Neural cell (in vitro differentiated cells): ENCODE measurements at regions not wholly inside any gene's neighbourhood (a gene's known extent, or its start where the extent isn't known, plus 50 kb on each side); places are given as distances from the start of the nearest gene placed in this dataset.

ENCODE experiments used
- H2AFZ ChIP-seq: fragments of 200-600, 300-800 bp; sonication (generic), shearing (Covaris generic); 2 replicates; pipeline ENCODE4 v1.6.0; 2014; ENCODE audit warnings: low read depth, mild to moderate bottlenecking, antibody characterized with exemption, low read length, moderate library complexity
- H3F3A ChIP-seq: fragments of 200-600 bp; shearing (Covaris generic); 2 replicates; pipeline ENCODE4 v1.6.1; 2016; ENCODE audit warnings: mild to moderate bottlenecking, moderate library complexity, mixed read lengths, antibody characterized with exemption, low read length; ENCODE audit not compliant: insufficient read depth, poor library complexity, severe bottlenecking
- H3K27ac ChIP-seq: fragments of 200-600, 300-800 bp; sonication (generic), shearing (Covaris generic); 2 replicates; pipeline ENCODE4 v1.5.1; 2014; ENCODE audit warnings: mild to moderate bottlenecking, low read length, moderate library complexity
- H3K27me3 ChIP-seq: fragments of 300-800, 200-600 bp; sonication (generic), shearing (Covaris generic); 2 replicates; pipeline ENCODE4 v1.6.0; 2014; ENCODE audit warnings: mild to moderate bottlenecking, low read depth, low read length, moderate library complexity; ENCODE audit not compliant: insufficient read depth
- H3K36me3 ChIP-seq: fragments of 300-800, 200-600 bp; sonication (generic), shearing (Covaris generic); 2 replicates; pipeline ENCODE4 v1.5.1; 2014; ENCODE audit warnings: mild to moderate bottlenecking, antibody characterized with exemption, low read length, moderate library complexity; ENCODE audit not compliant: insufficient read depth
- H3K4me2 ChIP-seq: fragments of 300-800, 200-600 bp; sonication (generic), shearing (Covaris generic); 2 replicates; pipeline ENCODE4 v1.6.0; 2014; ENCODE audit warnings: mild to moderate bottlenecking, low read length
- H3K4me3 ChIP-seq: fragments of 300-800, 200-600 bp; sonication (generic), shearing (Covaris generic); 2 replicates; pipeline ENCODE4 v1.5.1; 2014; ENCODE audit warnings: mild to moderate bottlenecking, low read length, moderate library complexity
- H3K79me2 ChIP-seq: fragments of 200-600 bp; shearing (Covaris generic); replicated peaks from 2 replicates; pipeline ENCODE4 v1.6.0; 2014; ENCODE audit warnings: mild to moderate bottlenecking, low read length, moderate library complexity; ENCODE audit not compliant: insufficient read depth
- H3K9ac ChIP-seq: fragments of 300-800, 200-600 bp; sonication (generic), shearing (Covaris generic); 2 replicates; pipeline ENCODE4 v1.6.1; 2016; ENCODE audit warnings: mild to moderate bottlenecking, low read length, mixed read lengths
- H3K9me2 ChIP-seq: fragments of 200-600 bp; shearing (Covaris generic); 2 replicates; pipeline ENCODE4 v1.6.1; 2016; ENCODE audit warnings: mild to moderate bottlenecking, low read length, mixed read lengths; ENCODE audit not compliant: insufficient read depth
- H3K9me3 ChIP-seq: fragments of 200-600, 300-800 bp; sonication (generic), shearing (Covaris generic); 2 replicates; pipeline ENCODE4 v1.6.1; 2016; ENCODE audit warnings: mild to moderate bottlenecking, mixed run types, low read length, moderate library complexity, mixed read lengths
- H4K20me1 ChIP-seq: fragments of 200-600 bp; shearing (Covaris generic); 2 replicates; pipeline ENCODE4 v1.6.1; 2016; ENCODE audit warnings: mild to moderate bottlenecking, mixed run types; ENCODE audit not compliant: insufficient read depth
- EP300 ChIP-seq: fragments of 450-650 bp; conservative IDR thresholded peaks from 2 replicates; pipeline ENCODE4 v1.6.1; 2014; ENCODE audit warnings: antibody characterized with exemption, mild to moderate bottlenecking, moderate library complexity; ENCODE audit not compliant: poor library complexity, severe bottlenecking
- EZH2 ChIP-seq: fragments of 200-600, 300-800 bp; shearing (Covaris generic), sonication (generic); IDR thresholded peaks from 2 replicates; pipeline ENCODE4 v1.6.1; 2014; ENCODE audit warnings: antibody characterized with exemption, low read length, borderline replicate concordance, mild to moderate bottlenecking; ENCODE audit not compliant: insufficient read depth, poor library complexity, severe bottlenecking
- MXI1 ChIP-seq: fragments of 450-650 bp; conservative IDR thresholded peaks from 2 replicates; pipeline ENCODE4 v1.6.1; 2014; ENCODE audit warnings: antibody characterized with exemption, mild to moderate bottlenecking; ENCODE audit not compliant: poor library complexity, severe bottlenecking
- POLR2AphosphoS5 ChIP-seq: IDR thresholded peaks from 2 replicates; pipeline ENCODE4 v1.6.1; 2012
- RAD21 ChIP-seq: fragments of 450-650 bp; conservative IDR thresholded peaks from 2 replicates; pipeline ENCODE4 v1.6.1; 2014; ENCODE audit warnings: antibody characterized with exemption, mild to moderate bottlenecking, moderate library complexity
- SMC3 ChIP-seq: fragments of 450-650 bp; conservative IDR thresholded peaks from 2 replicates; pipeline ENCODE4 v1.6.1; 2014; ENCODE audit warnings: antibody characterized with exemption, mild to moderate bottlenecking, moderate library complexity; ENCODE audit not compliant: poor library complexity
- TAF1 ChIP-seq: IDR thresholded peaks from 2 replicates; pipeline ENCODE4 v1.6.1; 2012; ENCODE audit warnings: low read depth
- TF ChIP-seq, protein P1 (sequence below): fragments of 450-650 bp; IDR thresholded peaks from 2 replicates; pipeline ENCODE4 v1.5.1; 2014; ENCODE audit warnings: antibody characterized with exemption, mild to moderate bottlenecking, moderate library complexity; ENCODE audit not compliant: poor library complexity, severe bottlenecking
- TF ChIP-seq, protein P2 (sequence below): IDR thresholded peaks from 2 replicates; pipeline ENCODE4 v1.6.1; 2012; ENCODE audit warnings: borderline replicate concordance

DNA sequence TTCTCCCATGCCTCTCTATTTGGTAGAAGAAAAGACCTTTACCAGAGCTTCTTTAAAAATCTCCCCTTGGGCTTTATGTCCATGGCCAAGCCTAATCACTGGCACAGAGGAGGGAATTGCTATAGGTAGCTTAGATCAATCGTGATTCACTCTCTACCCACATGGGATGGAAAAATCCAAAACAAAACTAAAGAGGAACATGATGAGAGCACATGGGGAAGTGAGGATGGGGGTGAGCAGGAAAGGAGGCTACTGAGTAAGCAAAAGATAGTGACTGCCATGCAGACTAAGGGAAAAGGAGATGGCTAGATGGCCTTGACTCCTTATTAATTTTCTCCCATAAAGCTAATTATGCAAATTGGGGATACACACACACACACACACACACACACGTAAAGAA lies 201.2 kb downstream of the HS3ST3A1 start:
- Histone ChIP-seq H3K36me3 (no peaks in the 10 kb centered on the region), H3K27me3 (no peaks in the 10 kb centered on the region)
- no peak for TF ChIP-seq MXI1
- no peak for TF ChIP-seq TAF1
- no peak for TF ChIP-seq EP300
- no peak for TF ChIP-seq POLR2AphosphoS5
- TF ChIP-seq EZH2: no peak
- TF ChIP-seq, protein P1, sequence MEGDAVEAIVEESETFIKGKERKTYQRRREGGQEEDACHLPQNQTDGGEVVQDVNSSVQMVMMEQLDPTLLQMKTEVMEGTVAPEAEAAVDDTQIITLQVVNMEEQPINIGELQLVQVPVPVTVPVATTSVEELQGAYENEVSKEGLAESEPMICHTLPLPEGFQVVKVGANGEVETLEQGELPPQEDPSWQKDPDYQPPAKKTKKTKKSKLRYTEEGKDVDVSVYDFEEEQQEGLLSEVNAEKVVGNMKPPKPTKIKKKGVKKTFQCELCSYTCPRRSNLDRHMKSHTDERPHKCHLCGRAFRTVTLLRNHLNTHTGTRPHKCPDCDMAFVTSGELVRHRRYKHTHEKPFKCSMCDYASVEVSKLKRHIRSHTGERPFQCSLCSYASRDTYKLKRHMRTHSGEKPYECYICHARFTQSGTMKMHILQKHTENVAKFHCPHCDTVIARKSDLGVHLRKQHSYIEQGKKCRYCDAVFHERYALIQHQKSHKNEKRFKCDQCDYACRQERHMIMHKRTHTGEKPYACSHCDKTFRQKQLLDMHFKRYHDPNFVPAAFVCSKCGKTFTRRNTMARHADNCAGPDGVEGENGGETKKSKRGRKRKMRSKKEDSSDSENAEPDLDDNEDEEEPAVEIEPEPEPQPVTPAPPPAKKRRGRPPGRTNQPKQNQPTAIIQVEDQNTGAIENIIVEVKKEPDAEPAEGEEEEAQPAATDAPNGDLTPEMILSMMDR: no peak
- TF ChIP-seq RAD21: no peak
- TF ChIP-seq, protein P2, sequence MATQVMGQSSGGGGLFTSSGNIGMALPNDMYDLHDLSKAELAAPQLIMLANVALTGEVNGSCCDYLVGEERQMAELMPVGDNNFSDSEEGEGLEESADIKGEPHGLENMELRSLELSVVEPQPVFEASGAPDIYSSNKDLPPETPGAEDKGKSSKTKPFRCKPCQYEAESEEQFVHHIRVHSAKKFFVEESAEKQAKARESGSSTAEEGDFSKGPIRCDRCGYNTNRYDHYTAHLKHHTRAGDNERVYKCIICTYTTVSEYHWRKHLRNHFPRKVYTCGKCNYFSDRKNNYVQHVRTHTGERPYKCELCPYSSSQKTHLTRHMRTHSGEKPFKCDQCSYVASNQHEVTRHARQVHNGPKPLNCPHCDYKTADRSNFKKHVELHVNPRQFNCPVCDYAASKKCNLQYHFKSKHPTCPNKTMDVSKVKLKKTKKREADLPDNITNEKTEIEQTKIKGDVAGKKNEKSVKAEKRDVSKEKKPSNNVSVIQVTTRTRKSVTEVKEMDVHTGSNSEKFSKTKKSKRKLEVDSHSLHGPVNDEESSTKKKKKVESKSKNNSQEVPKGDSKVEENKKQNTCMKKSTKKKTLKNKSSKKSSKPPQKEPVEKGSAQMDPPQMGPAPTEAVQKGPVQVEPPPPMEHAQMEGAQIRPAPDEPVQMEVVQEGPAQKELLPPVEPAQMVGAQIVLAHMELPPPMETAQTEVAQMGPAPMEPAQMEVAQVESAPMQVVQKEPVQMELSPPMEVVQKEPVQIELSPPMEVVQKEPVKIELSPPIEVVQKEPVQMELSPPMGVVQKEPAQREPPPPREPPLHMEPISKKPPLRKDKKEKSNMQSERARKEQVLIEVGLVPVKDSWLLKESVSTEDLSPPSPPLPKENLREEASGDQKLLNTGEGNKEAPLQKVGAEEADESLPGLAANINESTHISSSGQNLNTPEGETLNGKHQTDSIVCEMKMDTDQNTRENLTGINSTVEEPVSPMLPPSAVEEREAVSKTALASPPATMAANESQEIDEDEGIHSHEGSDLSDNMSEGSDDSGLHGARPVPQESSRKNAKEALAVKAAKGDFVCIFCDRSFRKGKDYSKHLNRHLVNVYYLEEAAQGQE: no peak
- TF ChIP-seq SMC3: no peak

DNA sequence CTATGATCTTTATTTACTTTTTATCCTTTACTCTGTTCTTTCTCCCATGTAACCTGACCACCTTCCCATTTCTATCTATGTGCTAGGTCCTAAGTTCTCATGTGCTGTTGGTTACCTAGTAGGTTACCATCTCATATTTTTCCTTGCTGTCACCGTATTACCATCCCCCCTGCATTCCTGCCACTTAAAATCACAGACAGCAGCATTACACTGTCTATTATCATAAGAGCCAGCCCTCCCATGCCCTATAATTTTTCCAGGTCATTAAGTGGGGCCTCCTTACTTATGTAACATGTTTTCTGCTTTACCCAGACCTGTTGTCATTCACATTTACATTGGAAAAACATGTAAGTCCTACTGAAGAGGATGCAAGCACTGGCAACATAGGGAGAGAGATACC lies 202.9 kb downstream of the HS3ST3A1 start:
- H3K4me3 ChIP-seq: no peak overlapping the region
- H3K9me3 ChIP-seq: no peaks in the 10 kb centered on the region
- H4K20me1 ChIP-seq: no peaks in the 10 kb centered on the region
- peak; percentile 35 for TF ChIP-seq POLR2AphosphoS5
- no peak for TF ChIP-seq RAD21
- H3K9me2 ChIP-seq: no peaks in the 10 kb centered on the region
- H3K4me2 ChIP-seq: no peak overlapping the region
- H3K36me3 ChIP-seq: no peaks in the 10 kb centered on the region
- no peak overlapping the region for H3K9ac ChIP-seq
- no peaks in the 10 kb centered on the region for H3K79me2 ChIP-seq
- H3K27ac ChIP-seq: no peak overlapping the region
- H3F3A ChIP-seq: no peaks in the 10 kb centered on the region
- no peak overlapping the region for H2AFZ ChIP-seq
- H3K27me3 ChIP-seq: no peaks in the 10 kb centered on the region

More for the DNA sequence above, 201.2 kb downstream of the HS3ST3A1 start:
- H3K79me2 ChIP-seq: no peaks in the 10 kb centered on the region
- H2AFZ ChIP-seq: no peak overlapping the region
- H3K4me2 ChIP-seq: no peak overlapping the region
- H4K20me1 ChIP-seq: no peaks in the 10 kb centered on the region
- no peak overlapping the region for H3K27ac ChIP-seq
- no peaks in the 10 kb centered on the region for H3K9me2 ChIP-seq
- no peaks in the 10 kb centered on the region for H3F3A ChIP-seq
- H3K9me3 ChIP-seq: no peaks in the 10 kb centered on the region
- H3K4me3 ChIP-seq: no peak overlapping the region
- H3K9ac ChIP-seq: no peak overlapping the region

DNA sequence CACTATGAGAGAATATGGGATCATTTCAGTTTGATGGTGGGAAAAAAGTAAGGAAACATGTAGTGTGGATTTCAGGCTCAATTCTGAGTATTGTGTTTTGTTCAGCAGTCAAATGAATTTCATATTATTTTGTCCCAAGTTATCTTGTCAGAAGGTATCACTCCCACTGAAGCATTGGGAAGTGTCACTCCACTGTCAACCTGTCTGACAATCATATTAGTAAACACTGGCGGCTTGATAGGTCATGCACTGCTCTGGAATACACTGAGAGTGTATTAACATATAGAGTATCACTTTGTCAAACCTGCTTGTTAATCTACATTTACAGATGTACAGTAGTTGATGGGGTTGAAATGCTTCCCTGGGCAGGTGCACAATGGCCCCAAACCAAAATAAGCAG lies 203.6 kb downstream of the HS3ST3A1 start:
- Histone ChIP-seq H3K27ac (no peak overlapping the region), H3K27me3 (no peaks in the 10 kb centered on the region), H3K9me3 (no peaks in the 10 kb centered on the region), H3K9me2 (no peaks in the 10 kb centered on the region), H2AFZ (no peak overlapping the region), H4K20me1 (no peaks in the 10 kb centered on the region), H3K9ac (no peak overlapping the region), H3K4me3 (no peak overlapping the region), H3K79me2 (no peaks in the 10 kb centered on the region), H3K36me3 (no peaks in the 10 kb centered on the region), H3K4me2 (no peak overlapping the region), H3F3A (no peaks in the 10 kb centered on the region)
- TF ChIP-seq POLR2AphosphoS5: peak; percentile 91
- TF ChIP-seq MXI1: no peak
- TF ChIP-seq, protein P1: no peak
- no peak for TF ChIP-seq SMC3
- peak; percentile 99 for TF ChIP-seq EP300
- TF ChIP-seq, protein P2: no peak
